ENCODE measurements at regions not wholly inside any gene's neighbourhood (a gene's known extent, or its start where the extent isn't known, plus 50 kb on each side); places are given as distances from the start of the nearest gene placed in this dataset.
"Not testable (repeated sequence)": the region's sequence is repeated elsewhere in the genome, so short reads cannot be mapped to it uniquely, and the experiment has no call there.

GRCh38 chr2:12484536-12485115, 232.1 kb upstream of the TRIB2 start:
- DNase-seq = no peak

- no peak for DNase-seq
These were observed 230.3 kb upstream of the TRIB2 start for GRCh38 chr2:12486205-12487118.

- no peak for DNase-seq
These were observed 229.3 kb upstream of the TRIB2 start for GRCh38 chr2:12487253-12488004.

GRCh38 chr2:12488352-12489318, 228.1 kb upstream of the TRIB2 start:
- DNase-seq = no peak

GRCh38 chr2:12490641-12491040, 226.1 kb upstream of the TRIB2 start:
- DNase-seq = no peak

- not testable (repeated sequence) for DNase-seq
These were observed 224.4 kb upstream of the TRIB2 start for GRCh38 chr2:12492360-12492759.

- no peak for DNase-seq
These were observed 223.7 kb upstream of the TRIB2 start for GRCh38 chr2:12493031-12493513.

GRCh38 chr2:12495247-12495868, 221.4 kb upstream of the TRIB2 start:
- no peak for DNase-seq

GRCh38 chr2:12498286-12498685, 218.4 kb upstream of the TRIB2 start:
- DNase-seq = no peak

- DNase-seq = no peak
These were observed 218.0 kb upstream of the TRIB2 start for GRCh38 chr2:12498704-12499103.

GRCh38 chr2:12500899-12501298, 215.8 kb upstream of the TRIB2 start:
- no peak for DNase-seq

- DNase-seq = no peak
These were observed 215.1 kb upstream of the TRIB2 start for GRCh38 chr2:12501469-12502158.

- DNase-seq = no peak
These were observed 214.0 kb upstream of the TRIB2 start for GRCh38 chr2:12502759-12503158.

GRCh38 chr2:12504443-12504842, 212.3 kb upstream of the TRIB2 start:
- DNase-seq = no peak

- DNase-seq = no peak
These were observed 209.9 kb upstream of the TRIB2 start for GRCh38 chr2:12506846-12507245.

GRCh38 chr2:12507295-12507694, 209.4 kb upstream of the TRIB2 start:
- no peak for DNase-seq

GRCh38 chr2:12510070-12510469, 206.7 kb upstream of the TRIB2 start:
- no peak for DNase-seq

- DNase-seq = no peak
These were observed 203.4 kb upstream of the TRIB2 start for GRCh38 chr2:12513339-12513738.

GRCh38 chr2:12514168-12514567, 202.6 kb upstream of the TRIB2 start:
- DNase-seq = no peak

GRCh38 chr2:12514631-12515437, 201.9 kb upstream of the TRIB2 start:
- DNase-seq = no peak
